ENCODE measurements at regions not wholly inside any gene's neighbourhood (a gene's known extent, or its start where the extent isn't known, plus 50 kb on each side); places are given as distances from the start of the nearest gene placed in this dataset.

GRCh38 chr1:213719462-213719861 is 268.3 kb upstream of the PROX1 start:
- H3K27ac ChIP-seq (ENCODE audit: low read depth in 2 of 2, low read length in 2 of 2): no peak overlapping the region
- no peaks in the 10 kb centered on the region for H3K27me3 ChIP-seq (ENCODE audit: control insufficient read depth, insufficient read depth, low read length)
- no peaks in the 10 kb centered on the region for H3K36me3 ChIP-seq (ENCODE audit: control insufficient read depth in 2 of 3, insufficient read depth in 3 of 3, low read length in 3 of 3)
- H3K9me3 ChIP-seq (ENCODE audit: control insufficient read depth in 2 of 3, insufficient read depth in 1 of 3, low read length in 3 of 3): no peaks in the 10 kb centered on the region
- no peaks in the 10 kb centered on the region for H3K4me1 ChIP-seq (ENCODE audit: control insufficient read depth in 2 of 3, insufficient read depth in 2 of 3, low read depth in 1 of 3, low read length in 3 of 3)
- TF ChIP-seq CTCF (IDR thresholded peaks at IDR 0.05; ENCODE audit: borderline replicate concordance, extremely low read depth, insufficient read depth): no peak
- H3K9ac ChIP-seq (ENCODE audit: low read length in 3 of 3): no peak overlapping the region
- intact Hi-C loops (cut with DNase I): no loop called here
- no peak for FAIRE-seq
- no peak for DNase-seq
- H3K4me3 ChIP-seq (ENCODE audit: low read length in 3 of 3): no peak overlapping the region

- TF ChIP-seq CTCF (IDR thresholded peaks at IDR 0.05; ENCODE audit: borderline replicate concordance, extremely low read depth, insufficient read depth): no peak
- H3K9ac ChIP-seq (ENCODE audit: low read length in 3 of 3): no peak overlapping the region
- no peaks in the 10 kb centered on the region for H3K9me3 ChIP-seq (ENCODE audit: control insufficient read depth in 2 of 3, insufficient read depth in 1 of 3, low read length in 3 of 3)
- H3K36me3 ChIP-seq (ENCODE audit: control insufficient read depth in 2 of 3, insufficient read depth in 3 of 3, low read length in 3 of 3): no peaks in the 10 kb centered on the region
- H3K27me3 ChIP-seq (ENCODE audit: control insufficient read depth, insufficient read depth, low read length): no peaks in the 10 kb centered on the region
- peaks cover 0 to 2% (median 0%) of the 10 kb centered on the region in 3 donors for H3K4me1 ChIP-seq (ENCODE audit: control insufficient read depth in 2 of 3, insufficient read depth in 2 of 3, low read depth in 1 of 3, low read length in 3 of 3)
- H3K4me3 ChIP-seq (ENCODE audit: low read length in 3 of 3): no peak overlapping the region
- DNase-seq (no peak), FAIRE-seq (no peak)
- intact Hi-C loops (cut with DNase I): no loop called here
- no peak overlapping the region for H3K27ac ChIP-seq (ENCODE audit: low read depth in 2 of 2, low read length in 2 of 2)
Observed at GRCh38 chr1:213720032-213720431, 267.7 kb upstream of the PROX1 start.

- no peak for TF ChIP-seq CTCF (IDR thresholded peaks at IDR 0.05; ENCODE audit: borderline replicate concordance, extremely low read depth, insufficient read depth)
- H3K4me1 ChIP-seq (ENCODE audit: control insufficient read depth in 2 of 3, insufficient read depth in 2 of 3, low read depth in 1 of 3, low read length in 3 of 3): peaks cover 0 to 4% (median 0%) of the 10 kb centered on the region in 3 donors
- H3K9ac ChIP-seq (ENCODE audit: low read length in 3 of 3): no peak overlapping the region
- DNase-seq: no peak
- H3K27me3 ChIP-seq (ENCODE audit: control insufficient read depth, insufficient read depth, low read length): no peaks in the 10 kb centered on the region
- intact Hi-C loops (cut with DNase I): no loop called here
- H3K36me3 ChIP-seq (ENCODE audit: control insufficient read depth in 2 of 3, insufficient read depth in 3 of 3, low read length in 3 of 3): no peaks in the 10 kb centered on the region
- H3K27ac ChIP-seq (ENCODE audit: low read depth in 2 of 2, low read length in 2 of 2): no peak overlapping the region
- FAIRE-seq: no peak
- no peak overlapping the region for H3K4me3 ChIP-seq (ENCODE audit: low read length in 3 of 3)
- no peaks in the 10 kb centered on the region for H3K9me3 ChIP-seq (ENCODE audit: control insufficient read depth in 2 of 3, insufficient read depth in 1 of 3, low read length in 3 of 3)
Observed at GRCh38 chr1:213723187-213723586, 264.6 kb upstream of the PROX1 start.

Measured in kidney (tissue), 13 donors.